H1 (cell line): ENCODE measurements at regions not wholly inside any gene's neighbourhood (a gene's known extent, or its start where the extent isn't known, plus 50 kb on each side); places are given as distances from the start of the nearest gene placed in this dataset.

Experiments used
- CTCF ChIA-PET: fragments of 300-600 bp; sonication (Branson Sonifier 250); formaldehyde crosslinking; loops from one replicate; lab custom pipeline; 2021; ENCODE audit not compliant: partially characterized antibody; lab: Charles Lee
- POLR2A ChIA-PET: fragments of 300-600 bp; sonication (Branson Sonifier 250); formaldehyde crosslinking; loops from one replicate; lab custom pipeline; 2021; ENCODE audit warnings: inconsistent platforms; ENCODE audit not compliant: partially characterized antibody; lab: Charles Lee
- DNase-seq, 2 experiments: peaks; one replicate each; pipeline versions ENCODE4 v3.0.0 to v3.0.0-alpha.2; 2010 to 2022; ENCODE audit warnings: low spot score in 2 of 2, low read depth in 1 of 2, mixed read lengths in 1 of 2
- FAIRE-seq: peaks from 2 replicates; lab custom pipeline; 2011; peaks lifted over from hg19 to GRCh38; lab: Jason Lieb, UNC
- H2AFZ ChIP-seq: 2 replicates; pipeline ENCODE4 v1.8.1; 2012; ENCODE audit warnings: low read length, inconsistent platforms
- H2AK5ac ChIP-seq: 2 replicates; pipeline ENCODE4 v1.6.1; 2013; ENCODE audit warnings: low read depth, low read length
- H2BK120ac ChIP-seq: replicated peaks from 2 replicates; pipeline ENCODE3; 2013; ENCODE audit warnings: low read depth, low read length, inconsistent platforms
- H2BK12ac ChIP-seq: 2 replicates; pipeline ENCODE4 v1.6.1; 2013; ENCODE audit warnings: low read depth, low read length
- H2BK15ac ChIP-seq: 2 replicates; pipeline ENCODE4 v1.6.1; 2013; ENCODE audit warnings: low read length
- H2BK20ac ChIP-seq: 2 replicates; pipeline ENCODE4 v1.6.1; 2013; ENCODE audit warnings: low read length
- H2BK5ac ChIP-seq: 2 replicates; pipeline ENCODE4 v1.6.1; 2013; ENCODE audit warnings: low read depth, low read length
- H3K14ac ChIP-seq: 2 replicates; pipeline ENCODE4 v1.6.1; 2013; ENCODE audit warnings: inconsistent platforms; ENCODE audit not compliant: insufficient read length
- H3K18ac ChIP-seq: 2 replicates; pipeline ENCODE4 v1.6.1; 2013; ENCODE audit warnings: low read length; ENCODE audit errors: extremely low read depth
- H3K23ac ChIP-seq: 2 replicates; pipeline ENCODE4 v1.6.1; 2013; ENCODE audit warnings: inconsistent platforms; ENCODE audit not compliant: insufficient read length
- H3K23me2 ChIP-seq: 2 replicates; pipeline ENCODE4 v1.6.1; 2013; ENCODE audit warnings: low read depth, low read length
- H3K27ac ChIP-seq: 2 replicates; pipeline ENCODE4 v1.6.1; 2011; ENCODE audit warnings: low read depth, low read length, inconsistent platforms
- H3K27me3 ChIP-seq, 4 experiments: replicated peaks in 1 of 4; 1 replicate in 1 of 4; 2 replicates in 3 of 4; pipeline versions ENCODE4 v1.6.1 to v1.8.1; 2011 to 2013; ENCODE audit warnings: low read length in 3 of 4, mild to moderate bottlenecking in 3 of 4, inconsistent platforms in 2 of 4, mixed read lengths in 2 of 4, moderate library complexity in 1 of 4; ENCODE audit not compliant: control insufficient read depth in 3 of 4, insufficient read depth in 3 of 4; ENCODE audit errors: extremely low read depth in 1 of 4
- H3K36me3 ChIP-seq, 4 experiments: 2 replicates each; pipeline versions ENCODE4 v1.6.1 to v1.8.1; 2011 to 2013; ENCODE audit warnings: mild to moderate bottlenecking in 4 of 4, low read length in 3 of 4, moderate library complexity in 2 of 4, control low read depth in 1 of 4, inconsistent platforms in 1 of 4; ENCODE audit not compliant: insufficient read depth in 4 of 4, control insufficient read depth in 2 of 4
- H3K4ac ChIP-seq: replicated peaks from 2 replicates; pipeline ENCODE3; 2013; ENCODE audit warnings: low read length, low read depth, mixed read lengths, inconsistent platforms; ENCODE audit not compliant: insufficient read length
- H3K4me1 ChIP-seq, 4 experiments: replicated peaks in 1 of 4; 1 replicate in 1 of 4; 2 replicates in 3 of 4; pipeline versions ENCODE4 v1.6.1 to v1.8.1; 2011 to 2013; ENCODE audit warnings: low read length in 3 of 4, inconsistent platforms in 2 of 4, mixed read lengths in 1 of 4; ENCODE audit not compliant: insufficient read depth in 4 of 4, control insufficient read depth in 3 of 4
- H3K4me2 ChIP-seq, 2 experiments: 2 replicates each; pipeline versions ENCODE4 v1.6.1 to v1.8.1; 2011 to 2013; ENCODE audit warnings: low read depth in 2 of 2, low read length in 2 of 2, control low read depth in 1 of 2, inconsistent platforms in 1 of 2, mild to moderate bottlenecking in 1 of 2; ENCODE audit not compliant: insufficient read depth in 1 of 2
- H3K4me3 ChIP-seq, 4 experiments: fragments of 200-600, 300-600 bp in 1 of 4; sonication (generic), shearing (Covaris generic), sonication (Bioruptor Twin) in 1 of 4; 2 replicates each; pipeline versions ENCODE4 v1.5.1 to v1.8.1; 2011 to 2016; ENCODE audit warnings: low read length in 4 of 4, low read depth in 3 of 4, control low read depth in 2 of 4, inconsistent platforms in 2 of 4, mild to moderate bottlenecking in 2 of 4, mixed read lengths in 1 of 4, moderate library complexity in 1 of 4; ENCODE audit not compliant: insufficient read depth in 2 of 4; ENCODE audit errors: extremely low read depth in 1 of 4
- H3K56ac ChIP-seq: replicated peaks from 2 replicates; pipeline ENCODE3; 2013; ENCODE audit warnings: low read depth, mild to moderate bottlenecking, mixed read lengths, low read length, inconsistent platforms; ENCODE audit not compliant: insufficient read length
- H3K79me1 ChIP-seq: 2 replicates; pipeline ENCODE4 v1.6.1; 2013; ENCODE audit warnings: low read depth, low read length, control low read depth
- H3K79me2 ChIP-seq, 2 experiments: 2 replicates each; pipeline versions ENCODE4 v1.6.1 to v1.8.1; 2012 to 2013; ENCODE audit warnings: low read length in 2 of 2, mild to moderate bottlenecking in 2 of 2, inconsistent platforms in 1 of 2; ENCODE audit not compliant: insufficient read depth in 2 of 2, control insufficient read depth in 1 of 2
- H3K9ac ChIP-seq, 4 experiments: replicated peaks in 1 of 4; 1 replicate in 1 of 4; 2 replicates in 3 of 4; pipeline versions ENCODE4 v1.6.1 to v1.8.1; 2011 to 2013; ENCODE audit warnings: low read depth in 3 of 4, low read length in 3 of 4, control low read depth in 2 of 4, mild to moderate bottlenecking in 2 of 4, moderate library complexity in 2 of 4, inconsistent platforms in 1 of 4; ENCODE audit errors: extremely low read depth in 1 of 4
- H3K9me3 ChIP-seq, 2 experiments: 2 replicates each; pipeline versions ENCODE4 v1.6.1 to v1.8.1; 2012 to 2013; ENCODE audit warnings: mild to moderate bottlenecking in 2 of 2, moderate library complexity in 2 of 2, control low read depth in 1 of 2, inconsistent platforms in 1 of 2, low read depth in 1 of 2, low read length in 1 of 2, mixed read lengths in 1 of 2; ENCODE audit not compliant: insufficient read depth in 2 of 2
- H4K20me1 ChIP-seq, 2 experiments: replicated peaks in 1 of 2; 2 replicates each; pipeline versions ENCODE3 to v1.8.1; 2011 to 2013; ENCODE audit warnings: inconsistent platforms in 2 of 2, low read length in 2 of 2, mild to moderate bottlenecking in 1 of 2; ENCODE audit not compliant: insufficient read depth in 2 of 2, control insufficient read depth in 1 of 2
- H4K5ac ChIP-seq: 2 replicates; pipeline ENCODE4 v1.6.1; 2013; ENCODE audit warnings: low read length, low read depth, mixed read lengths, inconsistent platforms; ENCODE audit not compliant: insufficient read length
- H4K8ac ChIP-seq: 2 replicates; pipeline ENCODE4 v1.8.0; 2013; ENCODE audit warnings: mild to moderate bottlenecking, moderate library complexity, low read length, inconsistent platforms; ENCODE audit not compliant: insufficient read depth; ENCODE audit errors: extremely low read depth
- H4K91ac ChIP-seq: replicated peaks from 2 replicates; pipeline ENCODE3; 2013; ENCODE audit warnings: low read length, mixed read lengths, inconsistent platforms; ENCODE audit not compliant: insufficient read length
- CBX5 ChIP-seq: fragments of 300-800, 300-1000 bp; sonication (generic); IDR thresholded peaks from 2 replicates; pipeline ENCODE4 v1.7.1; 2016; ENCODE audit warnings: antibody characterized with exemption, low read length, low read depth
- CEBPB ChIP-seq: IDR thresholded peaks from 2 replicates; pipeline ENCODE4 v1.6.1; 2012; ENCODE audit warnings: low read depth, low read length
- GABPA ChIP-seq: IDR thresholded peaks from 2 replicates; pipeline ENCODE4 v1.6.1; 2011; ENCODE audit warnings: mild to moderate bottlenecking, low read length, moderate library complexity, borderline replicate concordance; ENCODE audit not compliant: insufficient read depth
- HDAC6 ChIP-seq: IDR thresholded peaks from one replicate; pipeline ENCODE4 v1.7.1; 2012; ENCODE audit warnings: low read depth, mild to moderate bottlenecking, inconsistent platforms, low read length, moderate library complexity
- JUN ChIP-seq: IDR thresholded peaks from 2 replicates; pipeline ENCODE4 v1.6.1; 2011; ENCODE audit warnings: low read depth, mild to moderate bottlenecking, improper control_type of control experiment, low read length
- KDM5A ChIP-seq: fragments of 200-600 bp; IDR thresholded peaks from 2 replicates; pipeline ENCODE4 v1.7.1; 2012; ENCODE audit warnings: mild to moderate bottlenecking, low read length, inconsistent platforms, mixed read lengths
- RFX5 ChIP-seq: IDR thresholded peaks from 2 replicates; pipeline ENCODE4 v1.6.1; 2011; ENCODE audit warnings: low read depth, low read length, improper control_type of control experiment, borderline replicate concordance
- SIN3A ChIP-seq, 2 experiments: IDR thresholded peaks in 1 of 2; conservative IDR thresholded peaks in 1 of 2; 2 replicates each; pipeline ENCODE4 v1.6.1; 2011 to 2012; ENCODE audit warnings: low read length in 2 of 2, improper control_type of control experiment in 1 of 2, low read depth in 1 of 2, mild to moderate bottlenecking in 1 of 2
- SP4 ChIP-seq: IDR thresholded peaks from 2 replicates; pipeline ENCODE4 v1.6.1; 2012; ENCODE audit warnings: low read length, inconsistent platforms
- SRF ChIP-seq: IDR thresholded peaks from 2 replicates; pipeline ENCODE4 v1.6.1; 2011; ENCODE audit warnings: mild to moderate bottlenecking, low read depth, low read length, moderate library complexity
- TEAD4 ChIP-seq: IDR thresholded peaks from 2 replicates; pipeline ENCODE4 v1.6.1; 2012; ENCODE audit warnings: low read depth, low read length, inconsistent platforms, mixed read lengths
- ZNF274 ChIP-seq: IDR thresholded peaks from 2 replicates; pipeline ENCODE4 v1.7.0; 2012; ENCODE audit warnings: low read length, borderline replicate concordance; ENCODE audit errors: extremely low read depth
- WGBS, 2 experiments: shearing (Covaris generic) in 1 of 2; methylation state at CpG; one replicate each; pipeline versions ENCODE4 v1.1.6 to v1.1.7; 2013 to 2015; ENCODE audit warnings: low lambda C conversion rate in 2 of 2, mixed read lengths in 2 of 2, inconsistent platforms in 1 of 2, low coverage in 1 of 2, missing lambda C conversion rate in 1 of 2; ENCODE audit not compliant: insufficient replicate concordance in 2 of 2, insufficient coverage in 1 of 2, insufficient read length in 1 of 2; ENCODE audit errors: extremely low coverage in 1 of 2, missing lambda C conversion rate in 1 of 2; 5-methylcytosine and 5-hydroxymethylcytosine counted together

DNA sequence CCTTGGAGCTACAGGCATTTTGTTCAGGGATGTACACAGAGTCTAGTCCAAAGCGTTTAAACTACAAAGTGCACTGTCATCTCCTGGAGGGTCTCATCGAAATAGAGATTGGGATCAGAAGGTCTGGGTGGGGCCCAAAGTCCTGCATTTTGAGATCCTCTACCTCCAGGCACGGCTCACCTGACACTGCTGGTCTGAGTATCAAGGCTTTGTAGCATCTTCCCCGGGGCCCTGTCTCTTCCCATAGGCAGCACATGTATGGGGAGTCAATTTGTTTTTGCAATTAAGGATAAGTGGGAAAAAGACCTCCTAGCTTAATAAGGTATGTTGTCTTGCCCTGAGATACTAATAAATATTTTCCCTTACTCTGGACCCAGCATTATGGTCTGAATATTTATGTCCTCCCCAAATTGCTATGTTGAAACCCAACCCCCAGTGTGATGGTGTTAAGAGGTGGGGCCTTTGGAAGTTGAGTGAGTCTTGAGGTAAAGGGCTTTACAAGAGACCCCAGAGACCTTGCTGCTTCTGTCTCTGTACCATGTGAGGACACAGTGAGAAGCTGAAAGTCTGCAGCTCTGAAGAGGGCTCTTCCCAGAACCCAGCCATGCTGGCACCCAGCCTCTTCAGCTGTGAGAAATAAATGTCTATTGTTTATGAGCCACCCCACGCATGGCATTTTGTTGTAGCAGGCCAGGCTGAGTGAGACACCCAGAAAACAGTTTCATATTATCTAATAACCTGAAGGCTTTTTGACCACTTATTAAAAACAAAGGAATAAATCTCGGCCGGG is 258.7 kb upstream of the HS6ST1 start:
- H4K91ac ChIP-seq: no peak overlapping the region
- H4K20me1 ChIP-seq: no peaks in the 10 kb centered on the region
- TF ChIP-seq ZNF274 (no peak), CEBPB (no peak), SIN3A (conservative IDR thresholded peaks at IDR 0.05 in 1 of 2, IDR thresholded peaks at IDR 0.05 in 1 of 2; ENCODE audit: low read depth in 1 of 2, low read length in 2 of 2) (no peak), KDM5A (no peak), CBX5 (no peak), RFX5 (no peak), SP4 (no peak), JUN (no peak), SRF (no peak), GABPA (no peak), HDAC6 (no peak), TEAD4 (no peak)

More for the DNA sequence above, 258.7 kb upstream of the HS6ST1 start:
- Histone ChIP-seq H3K79me1 (no peaks in the 10 kb centered on the region), H2BK20ac (no peak overlapping the region), H3K27ac (no peak overlapping the region), H3K23me2 (no peaks in the 10 kb centered on the region), H3K4ac (no peak overlapping the region), H3K4me3 (no peak overlapping the region), H2BK12ac (no peak overlapping the region), H2AK5ac (no peak overlapping the region), H3K4me2 (no peak overlapping the region), H4K8ac (no peak overlapping the region), H3K18ac (no peak overlapping the region), H3K9me3 (no peaks in the 10 kb centered on the region), H2BK120ac (no peak overlapping the region), H2BK5ac (no peak overlapping the region), H3K36me3 (no peaks in the 10 kb centered on the region), H2BK15ac (no peak overlapping the region), H3K4me1 (no peaks in the 10 kb centered on the region), H3K9ac (no peak overlapping the region), H3K79me2 (no peaks in the 10 kb centered on the region), H3K14ac (no peak overlapping the region), H2AFZ (no peak overlapping the region), H3K23ac (no peak overlapping the region), H3K27me3 (no peaks in the 10 kb centered on the region; a peak in 1 of 7 replicates), H3K56ac (no peak overlapping the region), H4K5ac (no peak overlapping the region)
- CTCF ChIA-PET: interaction anchor here (0.8 to 0.9 kb wide), 2 partner anchors 50 to 1708 kb away, joined by 3 read pairs; no protein-coding TSS in a partner anchor
- POLR2A ChIA-PET: no interaction called here
- FAIRE-seq (no peak), DNase-seq (no peak)
- WGBS, 2 experiments: 93% methylated on average over 7 of the region's 7 CpGs; no CpG with 5 or more reads in 1 of the 2 experiments
